GM23338 (cell line): ENCODE measurements at regions not wholly inside any gene's neighbourhood (a gene's known extent, or its start where the extent isn't known, plus 50 kb on each side); places are given as distances from the start of the nearest gene placed in this dataset.

Experiments used
- ATAC-seq: fragments of 200-7000 bp; cut with Tn5 transposase; 3 replicates; pipeline ENCODE4 v1.9.1; 2020
- DNase-seq: peaks from one replicate; pipeline ENCODE4 v3.0.0-alpha.2; 2015; ENCODE audit warnings: low spot score
- H2AFZ ChIP-seq: fragments of 200-600 bp; sonication (generic); 2 replicates; pipeline ENCODE4 v1.8.0; 2016; ENCODE audit warnings: antibody characterized with exemption, mild to moderate bottlenecking, moderate library complexity
- H3F3A ChIP-seq: fragments of 200-600 bp; sonication (generic); replicated peaks from 2 replicates; pipeline ENCODE4 v1.8.0; 2017; ENCODE audit warnings: antibody characterized with exemption, mixed run types, low read depth
- H3K27ac ChIP-seq: fragments of 200-600 bp; sonication (generic); 2 replicates; pipeline ENCODE4 v1.6.1; 2016; ENCODE audit warnings: low read depth
- H3K27me3 ChIP-seq: fragments of 200-600 bp; sonication (generic); 2 replicates; pipeline ENCODE4 v1.8.0; 2016; ENCODE audit warnings: mild to moderate bottlenecking, mixed run types, moderate library complexity; ENCODE audit not compliant: insufficient read depth
- H3K36me3 ChIP-seq: fragments of 200-600 bp; sonication (generic); 2 replicates; pipeline ENCODE4 v1.8.0; 2016; ENCODE audit warnings: mild to moderate bottlenecking; ENCODE audit not compliant: insufficient read depth
- H3K4me1 ChIP-seq: fragments of 200-600 bp; sonication (generic); 2 replicates; pipeline ENCODE4 v1.8.0; 2016; ENCODE audit warnings: mild to moderate bottlenecking, moderate library complexity; ENCODE audit not compliant: insufficient read depth
- H3K4me2 ChIP-seq: fragments of 200-600 bp; sonication (generic); 2 replicates; pipeline ENCODE4 v1.7.1; 2017; ENCODE audit warnings: mixed run types
- H3K4me3 ChIP-seq: fragments of 200-600 bp; sonication (generic); 2 replicates; pipeline ENCODE4 v1.6.1; 2016; ENCODE audit warnings: mixed run types
- H3K79me2 ChIP-seq: fragments of 200-600 bp; sonication (generic); replicated peaks from 2 replicates; pipeline ENCODE4 v1.8.0; 2017; ENCODE audit warnings: mild to moderate bottlenecking; ENCODE audit not compliant: insufficient read depth
- H3K9me2 ChIP-seq: fragments of 200-600 bp; sonication (generic); 2 replicates; pipeline ENCODE4 v1.8.0; 2017; ENCODE audit not compliant: insufficient read depth
- H4K20me1 ChIP-seq: fragments of 200-600 bp; sonication (generic); replicated peaks from 2 replicates; pipeline ENCODE4 v1.8.0; 2017; ENCODE audit warnings: mild to moderate bottlenecking; ENCODE audit not compliant: insufficient read depth
- H3K27ac Mint-ChIP-seq: 2 replicates; pipeline ENCODE4 v1.8.0; 2020; ENCODE audit warnings: inconsistent platforms, mild to moderate bottlenecking, moderate library complexity, mixed read lengths
- H3K27me3 Mint-ChIP-seq: 3 replicates; pipeline ENCODE4 v1.8.0; 2022; ENCODE audit warnings: low read depth, mild to moderate bottlenecking, moderate library complexity, mixed read lengths, inconsistent platforms; ENCODE audit not compliant: insufficient read depth, poor library complexity
- H3K36me3 Mint-ChIP-seq: 3 replicates; pipeline ENCODE4 v1.8.0; 2021; ENCODE audit warnings: low read depth, mild to moderate bottlenecking, inconsistent platforms, moderate library complexity, mixed read lengths
- H3K4me1 Mint-ChIP-seq: 3 replicates; pipeline ENCODE4 v1.8.0; 2020; ENCODE audit warnings: mild to moderate bottlenecking, inconsistent platforms, mixed read lengths
- H3K4me3 Mint-ChIP-seq: 3 replicates; pipeline ENCODE4 v1.8.0; 2021; ENCODE audit warnings: moderate library complexity, mild to moderate bottlenecking, inconsistent platforms, mixed read lengths
- H3K9me3 Mint-ChIP-seq: 3 replicates; pipeline ENCODE4 v1.8.0; 2020; ENCODE audit warnings: moderate library complexity, mild to moderate bottlenecking, inconsistent platforms, mixed read lengths
- CREB1 ChIP-seq: fragments of 250-450 bp; sonication (Bioruptor Pico); IDR thresholded peaks from 2 replicates; pipeline ENCODE4 v1.5.0; 2020; ENCODE audit warnings: low read depth, mild to moderate bottlenecking, moderate library complexity
- CTCF ChIP-seq, 2 experiments: fragments of 200-600 bp in 1 of 2; sonication (generic) in 1 of 2; conservative IDR thresholded peaks; 2 replicates each; pipeline versions ENCODE4 v1.5.1 to v1.6.1; 2016 to 2017; ENCODE audit warnings: antibody characterized with exemption in 2 of 2, low read depth in 2 of 2, mild to moderate bottlenecking in 2 of 2, moderate library complexity in 1 of 2
- ETS1 ChIP-seq: IDR thresholded peaks from 2 replicates; pipeline ENCODE4 v1.6.1; 2016; ENCODE audit warnings: antibody characterized with exemption
- EZH2phosphoT487 ChIP-seq: fragments of 200-600 bp; sonication (generic); IDR thresholded peaks from one replicate; pipeline ENCODE4 v1.8.1; 2018; ENCODE audit warnings: antibody characterized with exemption; ENCODE audit not compliant: unreplicated experiment
- JUNB ChIP-seq: IDR thresholded peaks from one replicate; pipeline ENCODE4 v1.6.1; 2016; ENCODE audit warnings: antibody characterized with exemption; ENCODE audit not compliant: unreplicated experiment
- NANOG ChIP-seq: IDR thresholded peaks from 2 replicates; pipeline ENCODE4 v1.6.1; 2016; ENCODE audit warnings: antibody characterized with exemption, borderline replicate concordance
- POLR2AphosphoS5 ChIP-seq: IDR thresholded peaks from 2 replicates; pipeline ENCODE4 v1.6.1; 2016; ENCODE audit warnings: antibody characterized with exemption, low read depth
- REST ChIP-seq: IDR thresholded peaks from one replicate; pipeline ENCODE4 v1.6.1; 2018; ENCODE audit warnings: antibody characterized with exemption; ENCODE audit not compliant: unreplicated experiment
- STAT1 ChIP-seq: IDR thresholded peaks from one replicate; pipeline ENCODE4 v1.6.1; 2016; ENCODE audit warnings: antibody characterized with exemption; ENCODE audit not compliant: unreplicated experiment
- ZNF114 ChIP-seq: fragments of 250-450 bp; sonication (Bioruptor Pico); IDR thresholded peaks from 2 replicates; pipeline ENCODE4 v1.5.0; 2020; ENCODE audit warnings: mild to moderate bottlenecking, moderate library complexity

- TF ChIP-seq CTCF (conservative IDR thresholded peaks at IDR 0.05; ENCODE audit: low read depth in 2 of 2) (no peak), STAT1 (no peak), ETS1 (no peak), CREB1 (CRISPR knock-in tag) (no peak), POLR2AphosphoS5 (no peak), EZH2phosphoT487 (no peak)
Observed at GRCh38 chr10:8829592-8829991, 775.1 kb downstream of the GATA3 start (continued).

- no peak overlapping the region for H3K27ac Mint-ChIP-seq
Observed at GRCh38 chr10:8830048-8830447, 775.6 kb downstream of the GATA3 start.

GRCh38 chr10:8830876-8831275, 776.4 kb downstream of the GATA3 start:
- no peaks in the 10 kb centered on the region for H3K36me3 ChIP-seq
- DNase-seq, result no peak
- no peak overlapping the region for H3K27ac ChIP-seq
- no peaks in the 10 kb centered on the region for H3K79me2 ChIP-seq
- H3K9me2 ChIP-seq, result no peaks in the 10 kb centered on the region
- no peaks in the 10 kb centered on the region for H3K27me3 ChIP-seq
- H3K4me1 ChIP-seq, result no peaks in the 10 kb centered on the region
- Mint-ChIP-seq H3K9me3 (no peaks in the 10 kb centered on the region), H3K36me3 (no peaks in the 10 kb centered on the region), H3K27me3 (no peaks in the 10 kb centered on the region), H3K4me3 (no peak overlapping the region), H3K27ac (no peak overlapping the region), H3K4me1 (no peaks in the 10 kb centered on the region)
- H3F3A ChIP-seq, result no peaks in the 10 kb centered on the region
- no peak for ATAC-seq
- no peak overlapping the region for H2AFZ ChIP-seq
- no peak overlapping the region for H3K4me2 ChIP-seq
- H4K20me1 ChIP-seq, result no peaks in the 10 kb centered on the region
- no peak overlapping the region for H3K4me3 ChIP-seq
- TF ChIP-seq JUNB, result no peak
- TF ChIP-seq NANOG, result no peak
- TF ChIP-seq ZNF114 (CRISPR knock-in tag), result no peak
- no peak for TF ChIP-seq STAT1
- no peak for TF ChIP-seq ETS1
- TF ChIP-seq REST, result no peak
- no peak for TF ChIP-seq POLR2AphosphoS5
- no peak for TF ChIP-seq CTCF (conservative IDR thresholded peaks at IDR 0.05; ENCODE audit: low read depth in 2 of 2)

More at GRCh38 chr10:8830048-8830447, 775.6 kb downstream of the GATA3 start:
- H2AFZ ChIP-seq, result no peak overlapping the region
- H3K36me3 Mint-ChIP-seq, result no peaks in the 10 kb centered on the region
- H3K4me3 ChIP-seq, result no peak overlapping the region
- no peaks in the 10 kb centered on the region for H3K4me1 Mint-ChIP-seq
- H3K4me3 Mint-ChIP-seq, result no peak overlapping the region
- H3K27me3 ChIP-seq, result no peaks in the 10 kb centered on the region
- no peak overlapping the region for H3K27ac ChIP-seq
- H3K9me3 Mint-ChIP-seq, result no peaks in the 10 kb centered on the region
- H3F3A ChIP-seq, result no peaks in the 10 kb centered on the region
- no peak for DNase-seq
- no peaks in the 10 kb centered on the region for H3K79me2 ChIP-seq
- TF ChIP-seq NANOG, result no peak
- H3K4me1 ChIP-seq, result no peaks in the 10 kb centered on the region
- no peak for ATAC-seq
- H3K36me3 ChIP-seq, result no peaks in the 10 kb centered on the region
- H3K27me3 Mint-ChIP-seq, result no peaks in the 10 kb centered on the region
- H3K4me2 ChIP-seq, result no peak overlapping the region
- H3K9me2 ChIP-seq, result no peaks in the 10 kb centered on the region
- no peaks in the 10 kb centered on the region for H4K20me1 ChIP-seq
